CD14-positive monocyte (primary cell): ENCODE measurements at regions not wholly inside any gene's neighbourhood (a gene's known extent, or its start where the extent isn't known, plus 50 kb on each side); places are given as distances from the start of the nearest gene placed in this dataset.

Experiments
- DNase-seq, 3 donors: peaks; one replicate each; pipeline ENCODE4 v3.0.0-alpha.2; 2011 to 2022
- H2AFZ ChIP-seq: 2 replicates; pipeline ENCODE4 v1.6.0; 2012; ENCODE audit warnings: mild to moderate bottlenecking, low read depth, low read length, inconsistent platforms; ENCODE audit not compliant: insufficient read depth, poor library complexity, severe bottlenecking
- H3K27ac ChIP-seq, 2 donors: 1 replicate in 1 of 2; 2 replicates in 1 of 2; pipeline ENCODE4 v1.5.1; 2012 to 2013; ENCODE audit warnings: low read length in 2 of 2, control low read depth in 1 of 2, inconsistent platforms in 1 of 2, low read depth in 1 of 2, mild to moderate bottlenecking in 1 of 2
- H3K27me3 ChIP-seq, 2 donors: one replicate each; pipeline versions ENCODE4 v1.6.0 to v1.6.1; 2011 to 2013; ENCODE audit warnings: low read length in 2 of 2; ENCODE audit not compliant: control insufficient read depth in 2 of 2, insufficient read depth in 2 of 2
- H3K36me3 ChIP-seq, 2 donors: replicated peaks in 1 of 2; 1 replicate in 1 of 2; 2 replicates in 1 of 2; pipeline versions ENCODE4 v1.5.1 to v1.6.1; 2012 to 2013; ENCODE audit warnings: low read length in 2 of 2, control low read depth in 1 of 2, inconsistent platforms in 1 of 2, mild to moderate bottlenecking in 1 of 2; ENCODE audit not compliant: insufficient read depth in 2 of 2, control insufficient read depth in 1 of 2
- H3K4me1 ChIP-seq, 2 donors: 1 replicate in 1 of 2; 2 replicates in 1 of 2; pipeline versions ENCODE4 v1.5.1 to v1.6.1; 2012 to 2013; ENCODE audit warnings: low read length in 2 of 2, control low read depth in 1 of 2, inconsistent platforms in 1 of 2, mild to moderate bottlenecking in 1 of 2, moderate library complexity in 1 of 2; ENCODE audit not compliant: insufficient read depth in 2 of 2, control insufficient read depth in 1 of 2
- H3K4me2 ChIP-seq: replicated peaks from 2 replicates; pipeline ENCODE3; 2012; ENCODE audit warnings: low read length, moderate library complexity, mild to moderate bottlenecking; ENCODE audit not compliant: poor library complexity, severe bottlenecking; ENCODE audit errors: extremely low read depth
- H3K4me3 ChIP-seq, 3 experiments: fragments of 200-600 bp in 1 of 3; sonication (generic) in 1 of 3; replicated peaks in 1 of 3; 1 replicate in 2 of 3; 2 replicates in 1 of 3; pipeline ENCODE4 v1.5.1; 2011 to 2013; ENCODE audit warnings: low read length in 3 of 3, mild to moderate bottlenecking in 3 of 3, control low read depth in 2 of 3, low read depth in 2 of 3, inconsistent platforms in 1 of 3, moderate library complexity in 1 of 3
- H3K79me2 ChIP-seq: 2 replicates; pipeline ENCODE4 v1.6.0; 2012; ENCODE audit warnings: mild to moderate bottlenecking, control low read depth, inconsistent platforms, low read length, moderate library complexity; ENCODE audit not compliant: insufficient read depth
- H3K9ac ChIP-seq: 2 replicates; pipeline ENCODE4 v1.6.0; 2017; ENCODE audit warnings: low read length, mild to moderate bottlenecking; ENCODE audit not compliant: insufficient read depth, poor library complexity, severe bottlenecking
- H3K9me3 ChIP-seq, 2 donors: replicated peaks in 1 of 2; 1 replicate in 1 of 2; 2 replicates in 1 of 2; pipeline versions ENCODE4 v1.5.1 to v1.6.1; 2012 to 2013; ENCODE audit warnings: low read length in 2 of 2, control low read depth in 1 of 2; ENCODE audit not compliant: control insufficient read depth in 1 of 2, insufficient read depth in 1 of 2
- H4K20me1 ChIP-seq: 2 replicates; pipeline ENCODE4 v1.6.0; 2012; ENCODE audit warnings: mild to moderate bottlenecking, low read length, control low read depth, moderate library complexity; ENCODE audit not compliant: insufficient read depth
- H3K27ac Mint-ChIP-seq, 7 donors: one replicate each; pipeline ENCODE4 v1.8.0; 2020; ENCODE audit warnings: mild to moderate bottlenecking in 7 of 7, mixed read lengths in 7 of 7, moderate library complexity in 6 of 7, inconsistent platforms in 2 of 7
- H3K27me3 Mint-ChIP-seq, 3 donors: one replicate each; pipeline ENCODE4 v1.8.0; 2021 to 2022; ENCODE audit warnings: low read depth in 3 of 3, mild to moderate bottlenecking in 3 of 3, mixed read lengths in 3 of 3, moderate library complexity in 3 of 3, inconsistent platforms in 1 of 3
- H3K36me3 Mint-ChIP-seq, 2 donors: one replicate each; pipeline ENCODE4 v1.8.0; 2020; ENCODE audit warnings: mixed read lengths in 2 of 2, inconsistent platforms in 1 of 2, mild to moderate bottlenecking in 1 of 2
- H3K4me1 Mint-ChIP-seq: one replicate; pipeline ENCODE4 v1.8.0; 2020; ENCODE audit warnings: mild to moderate bottlenecking, mixed read lengths
- H3K4me3 Mint-ChIP-seq, 2 donors: one replicate each; pipeline ENCODE4 v1.8.0; 2020; ENCODE audit warnings: mild to moderate bottlenecking in 2 of 2, mixed read lengths in 2 of 2, moderate library complexity in 1 of 2
- H3K9me3 Mint-ChIP-seq, 7 donors: one replicate each; pipeline ENCODE4 v1.8.0; 2020 to 2022; ENCODE audit warnings: mixed read lengths in 7 of 7, mild to moderate bottlenecking in 6 of 7, moderate library complexity in 6 of 7, inconsistent platforms in 2 of 7
- WGBS: methylation state at CpG from one replicate; pipeline ENCODE4 v1.1.5; 2013; ENCODE audit warnings: missing lambda C conversion rate; ENCODE audit not compliant: insufficient coverage; 5-methylcytosine and 5-hydroxymethylcytosine counted together
- intact Hi-C, 2 donors: fragments of 100-400 bp; cut with micrococcal nuclease; formaldehyde crosslinking; loops; one replicate each; pipeline versions ENCODE4 v1.15.0 to v1.15.1; 2023
- TF ChIP-seq, protein P1 (sequence below): fragments of 200-600 bp; IDR thresholded peaks from one replicate; pipeline ENCODE4 v1.8.0; 2022; ENCODE audit warnings: antibody characterized with exemption, mild to moderate bottlenecking

GRCh38 chr4:4673070-4673469 lies 131.2 kb upstream of the STX18 start:
- Histone ChIP-seq H4K20me1 (no peaks in the 10 kb centered on the region), H3K4me3 (no peak overlapping the region), H3K79me2 (no peaks in the 10 kb centered on the region), H3K4me2 (no peak overlapping the region), H3K27me3 (no peaks in the 10 kb centered on the region), H2AFZ (no peak overlapping the region), H3K27ac (no peak overlapping the region), H3K9ac (no peak overlapping the region), H3K36me3 (no peaks in the 10 kb centered on the region), H3K4me1 (no peaks in the 10 kb centered on the region), H3K9me3 (no peaks in the 10 kb centered on the region)
- Mint-ChIP-seq H3K9me3 (no peaks in the 10 kb centered on the region), H3K4me1 (peaks cover 5% of the 10 kb centered on the region), H3K36me3 (no peaks in the 10 kb centered on the region), H3K4me3 (no peak overlapping the region), H3K27ac (no peak overlapping the region), H3K27me3 (peaks cover 0 to 2% (median 0%) of the 10 kb centered on the region in 3 donors)
- no peak for DNase-seq
- intact Hi-C loops: no loop called here
- WGBS: 82% methylated on average over 17 of the region's 19 CpGs
- TF ChIP-seq, protein P1, sequence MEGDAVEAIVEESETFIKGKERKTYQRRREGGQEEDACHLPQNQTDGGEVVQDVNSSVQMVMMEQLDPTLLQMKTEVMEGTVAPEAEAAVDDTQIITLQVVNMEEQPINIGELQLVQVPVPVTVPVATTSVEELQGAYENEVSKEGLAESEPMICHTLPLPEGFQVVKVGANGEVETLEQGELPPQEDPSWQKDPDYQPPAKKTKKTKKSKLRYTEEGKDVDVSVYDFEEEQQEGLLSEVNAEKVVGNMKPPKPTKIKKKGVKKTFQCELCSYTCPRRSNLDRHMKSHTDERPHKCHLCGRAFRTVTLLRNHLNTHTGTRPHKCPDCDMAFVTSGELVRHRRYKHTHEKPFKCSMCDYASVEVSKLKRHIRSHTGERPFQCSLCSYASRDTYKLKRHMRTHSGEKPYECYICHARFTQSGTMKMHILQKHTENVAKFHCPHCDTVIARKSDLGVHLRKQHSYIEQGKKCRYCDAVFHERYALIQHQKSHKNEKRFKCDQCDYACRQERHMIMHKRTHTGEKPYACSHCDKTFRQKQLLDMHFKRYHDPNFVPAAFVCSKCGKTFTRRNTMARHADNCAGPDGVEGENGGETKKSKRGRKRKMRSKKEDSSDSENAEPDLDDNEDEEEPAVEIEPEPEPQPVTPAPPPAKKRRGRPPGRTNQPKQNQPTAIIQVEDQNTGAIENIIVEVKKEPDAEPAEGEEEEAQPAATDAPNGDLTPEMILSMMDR: no peak

DNA sequence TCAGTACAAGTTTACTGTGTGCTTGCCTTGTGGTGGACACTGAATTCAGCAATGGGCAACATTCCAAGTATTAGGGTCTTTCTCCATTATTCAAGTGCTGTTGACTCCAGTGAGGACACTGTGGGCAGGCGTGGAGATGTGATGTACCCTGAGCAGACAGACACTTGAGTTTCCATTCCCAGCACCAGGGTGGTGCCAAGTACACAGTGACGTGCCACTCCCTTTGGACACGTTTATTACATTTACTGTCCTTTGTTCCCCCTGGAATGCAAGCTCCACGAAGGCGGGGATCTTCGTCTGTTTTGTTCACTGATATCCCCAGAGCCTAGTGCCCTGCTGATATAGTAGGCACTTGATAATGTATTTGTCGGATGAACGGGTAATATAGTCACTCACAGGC lies 130.6 kb upstream of the STX18 start:
- Histone ChIP-seq H3K27me3 (no peaks in the 10 kb centered on the region), H2AFZ (no peak overlapping the region), H3K4me2 (no peak overlapping the region), H3K9me3 (no peaks in the 10 kb centered on the region), H3K9ac (no peak overlapping the region), H3K79me2 (no peaks in the 10 kb centered on the region), H4K20me1 (no peaks in the 10 kb centered on the region), H3K4me3 (no peak overlapping the region), H3K4me1 (no peaks in the 10 kb centered on the region), H3K36me3 (no peaks in the 10 kb centered on the region), H3K27ac (no peak overlapping the region)
- intact Hi-C loops: no loop called here
- H3K27me3 Mint-ChIP-seq: peaks cover 0 to 2% (median 0%) of the 10 kb centered on the region in 3 donors
- peaks cover 5% of the 10 kb centered on the region for H3K4me1 Mint-ChIP-seq
- WGBS: 100% methylated on average over 2 of the region's 8 CpGs
- no peaks in the 10 kb centered on the region for H3K36me3 Mint-ChIP-seq
- no peak overlapping the region for H3K4me3 Mint-ChIP-seq
- TF ChIP-seq, protein P1: no peak
- H3K9me3 Mint-ChIP-seq: no peaks in the 10 kb centered on the region
- no peak for DNase-seq
- H3K27ac Mint-ChIP-seq: no peak overlapping the region
